ENCODE measurements at regions not wholly inside any gene's neighbourhood (a gene's known extent, or its start where the extent isn't known, plus 50 kb on each side); places are given as distances from the start of the nearest gene placed in this dataset.

DNA sequence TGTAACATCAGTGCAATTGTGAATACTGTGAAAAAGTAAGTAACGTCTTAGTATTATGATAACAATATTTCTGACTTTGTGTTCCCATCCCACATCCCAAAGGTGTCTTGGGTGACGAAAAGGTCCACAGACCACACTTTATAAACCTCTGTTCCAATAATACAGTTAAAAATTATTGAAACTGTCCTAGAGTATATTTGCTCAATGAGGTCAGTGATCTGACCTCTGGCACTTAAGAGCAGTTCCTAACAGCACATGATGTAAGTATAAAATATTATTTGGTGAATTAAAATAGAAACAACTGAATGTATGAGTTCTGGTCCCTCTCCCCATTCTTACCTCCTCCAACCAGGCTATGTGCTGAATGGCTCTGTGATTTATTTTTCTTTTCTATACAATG lies 566.4 kb upstream of the MMS22L start:
- DNase-seq (ENCODE audit: low read depth) = no peak
- no peak overlapping the region for H3K4me3 ChIP-seq (ENCODE audit: control insufficient read depth, low read depth, low read length)
- TF ChIP-seq, protein P1, sequence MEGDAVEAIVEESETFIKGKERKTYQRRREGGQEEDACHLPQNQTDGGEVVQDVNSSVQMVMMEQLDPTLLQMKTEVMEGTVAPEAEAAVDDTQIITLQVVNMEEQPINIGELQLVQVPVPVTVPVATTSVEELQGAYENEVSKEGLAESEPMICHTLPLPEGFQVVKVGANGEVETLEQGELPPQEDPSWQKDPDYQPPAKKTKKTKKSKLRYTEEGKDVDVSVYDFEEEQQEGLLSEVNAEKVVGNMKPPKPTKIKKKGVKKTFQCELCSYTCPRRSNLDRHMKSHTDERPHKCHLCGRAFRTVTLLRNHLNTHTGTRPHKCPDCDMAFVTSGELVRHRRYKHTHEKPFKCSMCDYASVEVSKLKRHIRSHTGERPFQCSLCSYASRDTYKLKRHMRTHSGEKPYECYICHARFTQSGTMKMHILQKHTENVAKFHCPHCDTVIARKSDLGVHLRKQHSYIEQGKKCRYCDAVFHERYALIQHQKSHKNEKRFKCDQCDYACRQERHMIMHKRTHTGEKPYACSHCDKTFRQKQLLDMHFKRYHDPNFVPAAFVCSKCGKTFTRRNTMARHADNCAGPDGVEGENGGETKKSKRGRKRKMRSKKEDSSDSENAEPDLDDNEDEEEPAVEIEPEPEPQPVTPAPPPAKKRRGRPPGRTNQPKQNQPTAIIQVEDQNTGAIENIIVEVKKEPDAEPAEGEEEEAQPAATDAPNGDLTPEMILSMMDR (IDR thresholded peaks at IDR 0.05; ENCODE audit: control insufficient read depth, insufficient read depth, low read depth, low read length, missing control alignments) = no peak

DNA sequence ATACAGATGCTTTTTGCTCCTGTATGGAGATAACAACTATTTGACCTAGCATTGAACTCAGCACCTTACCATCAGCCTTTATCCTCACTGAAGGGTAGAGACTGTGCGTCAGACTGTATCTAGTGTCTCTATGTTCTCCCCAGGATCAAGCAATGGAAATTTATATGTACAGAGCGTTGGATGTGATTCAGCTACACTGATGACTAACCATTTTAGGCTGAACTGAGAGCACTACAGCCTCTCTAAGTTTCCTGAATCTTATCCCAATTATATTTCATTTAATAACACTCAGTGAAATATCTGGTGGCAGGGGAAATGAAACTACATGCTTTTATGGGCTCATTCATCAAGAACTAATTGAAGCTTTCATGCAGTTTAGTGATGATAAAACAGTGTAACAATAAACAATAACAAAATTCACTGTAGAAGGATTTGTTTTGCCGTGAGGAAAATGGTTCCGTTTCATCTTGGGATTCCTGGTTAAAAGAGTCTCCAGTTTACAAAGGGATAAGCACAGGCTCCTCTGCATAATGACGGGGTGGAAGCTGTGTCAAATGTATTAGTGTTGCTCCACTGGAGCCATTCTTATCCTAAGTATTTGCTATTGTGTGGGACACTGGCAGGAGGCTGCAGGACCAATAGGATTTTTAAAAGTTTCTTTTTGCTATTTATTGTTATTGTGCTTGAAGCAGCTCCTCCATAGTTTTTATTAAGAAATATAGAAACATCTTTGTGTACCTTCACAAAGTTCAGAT lies 567.6 kb upstream of the MMS22L start:
- DNase-seq (ENCODE audit: low read depth) = no peak
- TF ChIP-seq, protein P1 (IDR thresholded peaks at IDR 0.05; ENCODE audit: control insufficient read depth, insufficient read depth, low read depth, low read length, missing control alignments) = no peak
- no peak overlapping the region for H3K4me3 ChIP-seq (ENCODE audit: control insufficient read depth, low read depth, low read length)

DNA sequence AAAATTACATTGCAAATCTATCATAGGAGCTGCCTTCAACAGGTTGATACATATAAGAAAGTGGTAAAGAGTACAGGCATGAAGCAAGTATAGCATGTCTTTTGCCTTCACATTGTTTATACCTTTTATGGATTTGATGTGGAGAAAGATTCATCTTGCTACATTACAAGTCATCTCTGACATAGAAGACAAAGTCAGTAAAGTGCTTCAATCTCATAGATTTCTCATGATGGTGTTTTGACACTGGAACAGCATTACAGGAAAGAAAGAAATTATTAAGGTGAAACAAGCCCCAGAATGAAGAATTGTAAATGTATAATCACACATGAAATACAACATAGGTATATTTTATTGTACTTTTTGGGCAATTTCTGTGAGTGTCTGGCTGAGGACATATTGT lies 580.7 kb upstream of the MMS22L start:
- no peak for DNase-seq (ENCODE audit: low read depth)

DNA sequence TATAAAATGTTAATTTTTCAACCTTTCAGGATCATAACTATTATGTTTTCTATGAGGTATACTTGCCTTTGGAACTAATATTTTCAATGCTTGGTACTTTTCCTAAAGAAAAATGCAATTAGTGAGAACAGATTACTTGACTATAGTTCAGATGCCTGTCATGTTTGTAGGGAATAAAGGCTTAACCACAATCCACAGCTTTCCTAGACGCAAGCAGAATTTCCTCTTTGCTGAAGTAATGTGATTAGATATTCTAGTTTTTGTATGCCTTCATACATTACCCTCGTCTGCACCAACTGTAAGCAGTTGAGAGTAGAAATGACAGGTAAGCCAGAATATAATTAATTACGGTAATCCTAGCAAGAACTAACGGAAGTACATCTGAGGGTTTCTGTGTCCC lies 581.4 kb upstream of the MMS22L start:
- no peak for DNase-seq (ENCODE audit: low read depth)
- no peak overlapping the region for H3K4me3 ChIP-seq (ENCODE audit: control insufficient read depth, low read depth, low read length)
- TF ChIP-seq, protein P1 (IDR thresholded peaks at IDR 0.05; ENCODE audit: control insufficient read depth, insufficient read depth, low read depth, low read length, missing control alignments) = no peak

More for the DNA sequence above, 580.7 kb upstream of the MMS22L start:
- TF ChIP-seq, protein P1 (IDR thresholded peaks at IDR 0.05; ENCODE audit: control insufficient read depth, insufficient read depth, low read depth, low read length, missing control alignments) = no peak
- H3K4me3 ChIP-seq (ENCODE audit: control insufficient read depth, low read depth, low read length) = no peak overlapping the region

DNA sequence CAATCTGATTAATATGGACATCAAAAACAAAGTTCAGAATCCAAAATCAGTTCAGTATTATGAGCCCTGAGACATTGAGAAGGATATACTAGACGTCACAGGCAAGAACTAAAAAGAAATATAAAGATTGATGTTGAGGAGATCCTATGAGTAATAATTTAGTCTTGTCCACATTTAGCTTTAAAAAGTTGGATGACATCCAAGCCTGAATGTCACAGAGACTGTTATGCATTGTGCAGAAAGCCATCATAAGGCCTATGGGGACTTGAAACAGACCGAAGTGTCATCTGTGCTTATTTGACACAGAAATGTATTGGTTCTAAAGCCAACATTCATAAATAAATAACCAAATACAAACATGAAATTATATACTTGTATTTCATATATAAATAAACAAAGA lies 581.8 kb upstream of the MMS22L start:
- no peak overlapping the region for H3K4me3 ChIP-seq (ENCODE audit: control insufficient read depth, low read depth, low read length)
- DNase-seq (ENCODE audit: low read depth) = no peak
- TF ChIP-seq, protein P1 (IDR thresholded peaks at IDR 0.05; ENCODE audit: control insufficient read depth, insufficient read depth, low read depth, low read length, missing control alignments) = no peak

DNA sequence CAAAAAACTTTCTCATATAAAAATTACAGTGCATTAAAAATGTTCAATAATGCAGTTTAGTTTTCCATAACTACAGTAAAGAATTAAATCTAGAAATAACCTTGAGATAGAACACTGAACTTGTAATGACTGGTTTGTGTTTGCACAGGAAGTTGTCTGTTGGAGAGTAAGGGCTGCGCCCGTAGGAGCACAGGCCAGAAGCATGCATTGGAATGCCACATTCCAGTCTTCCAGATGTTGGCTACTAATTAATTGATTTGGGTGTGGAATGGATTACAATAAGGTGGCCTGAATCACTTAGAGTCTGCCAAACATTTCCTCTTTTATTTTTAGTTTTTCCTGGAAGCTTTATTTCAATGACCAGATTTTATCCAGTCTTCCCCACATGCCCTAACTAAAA lies 582.6 kb upstream of the MMS22L start:
- TF ChIP-seq, protein P1 (IDR thresholded peaks at IDR 0.05; ENCODE audit: control insufficient read depth, insufficient read depth, low read depth, low read length, missing control alignments) = no peak
- DNase-seq (ENCODE audit: low read depth) = no peak
- H3K4me3 ChIP-seq (ENCODE audit: control insufficient read depth, low read depth, low read length) = no peak overlapping the region
